ENCODE measurements at regions not wholly inside any gene's neighbourhood (a gene's known extent, or its start where the extent isn't known, plus 50 kb on each side); places are given as distances from the start of the nearest gene placed in this dataset.

DNA sequence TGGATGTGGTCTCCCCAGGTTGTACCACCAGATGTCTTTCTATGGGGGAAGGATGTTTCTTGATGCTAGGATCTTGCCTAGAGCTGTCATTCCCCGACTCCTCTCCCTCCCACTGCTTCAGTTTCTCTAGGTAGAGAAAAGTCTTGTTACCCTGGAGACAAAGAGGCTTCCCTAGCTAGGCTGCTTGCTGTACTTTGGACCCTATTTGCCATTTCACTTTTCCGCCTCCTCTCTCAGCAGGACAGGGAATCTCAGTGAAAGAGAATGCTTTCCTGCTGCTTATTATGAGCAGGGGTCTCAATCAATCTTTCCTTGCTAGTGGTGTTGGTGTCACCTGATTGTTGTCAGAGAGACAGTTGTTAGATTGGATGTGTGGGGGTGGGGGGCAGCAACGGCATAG is 818.8 kb upstream of the GYPC start:
- TF ChIP-seq, protein P1, sequence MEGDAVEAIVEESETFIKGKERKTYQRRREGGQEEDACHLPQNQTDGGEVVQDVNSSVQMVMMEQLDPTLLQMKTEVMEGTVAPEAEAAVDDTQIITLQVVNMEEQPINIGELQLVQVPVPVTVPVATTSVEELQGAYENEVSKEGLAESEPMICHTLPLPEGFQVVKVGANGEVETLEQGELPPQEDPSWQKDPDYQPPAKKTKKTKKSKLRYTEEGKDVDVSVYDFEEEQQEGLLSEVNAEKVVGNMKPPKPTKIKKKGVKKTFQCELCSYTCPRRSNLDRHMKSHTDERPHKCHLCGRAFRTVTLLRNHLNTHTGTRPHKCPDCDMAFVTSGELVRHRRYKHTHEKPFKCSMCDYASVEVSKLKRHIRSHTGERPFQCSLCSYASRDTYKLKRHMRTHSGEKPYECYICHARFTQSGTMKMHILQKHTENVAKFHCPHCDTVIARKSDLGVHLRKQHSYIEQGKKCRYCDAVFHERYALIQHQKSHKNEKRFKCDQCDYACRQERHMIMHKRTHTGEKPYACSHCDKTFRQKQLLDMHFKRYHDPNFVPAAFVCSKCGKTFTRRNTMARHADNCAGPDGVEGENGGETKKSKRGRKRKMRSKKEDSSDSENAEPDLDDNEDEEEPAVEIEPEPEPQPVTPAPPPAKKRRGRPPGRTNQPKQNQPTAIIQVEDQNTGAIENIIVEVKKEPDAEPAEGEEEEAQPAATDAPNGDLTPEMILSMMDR (IDR thresholded peaks at IDR 0.05; ENCODE audit: insufficient read depth, low read depth, low read length, missing control alignments): no peak
- H3K4me3 ChIP-seq (ENCODE audit: low read depth, low read length): no peak overlapping the region
- DNase-seq (ENCODE audit: low read depth): no peak

DNA sequence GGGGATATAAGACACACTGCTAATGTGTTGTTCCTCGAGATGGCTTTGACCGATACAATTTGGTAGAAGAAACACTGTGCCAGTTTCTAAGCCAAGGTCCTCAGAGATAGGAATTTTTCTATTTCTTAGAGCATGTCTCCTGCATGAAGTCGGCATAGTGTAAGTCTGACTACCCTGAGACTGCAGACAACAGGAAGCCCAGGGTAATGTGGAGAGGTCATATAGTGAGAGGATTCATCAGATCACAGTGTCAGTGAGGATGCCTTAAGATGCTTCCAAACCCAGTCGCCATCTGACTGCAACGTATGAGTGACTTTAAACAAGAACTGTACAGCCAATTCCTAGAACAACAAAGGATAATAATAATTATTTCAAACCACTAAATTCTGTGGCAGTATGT is 818.3 kb upstream of the GYPC start:
- no peak overlapping the region for H3K4me3 ChIP-seq (ENCODE audit: low read depth, low read length)
- no peak for DNase-seq (ENCODE audit: low read depth)
- TF ChIP-seq, protein P1 (IDR thresholded peaks at IDR 0.05; ENCODE audit: insufficient read depth, low read depth, low read length, missing control alignments): no peak

DNA sequence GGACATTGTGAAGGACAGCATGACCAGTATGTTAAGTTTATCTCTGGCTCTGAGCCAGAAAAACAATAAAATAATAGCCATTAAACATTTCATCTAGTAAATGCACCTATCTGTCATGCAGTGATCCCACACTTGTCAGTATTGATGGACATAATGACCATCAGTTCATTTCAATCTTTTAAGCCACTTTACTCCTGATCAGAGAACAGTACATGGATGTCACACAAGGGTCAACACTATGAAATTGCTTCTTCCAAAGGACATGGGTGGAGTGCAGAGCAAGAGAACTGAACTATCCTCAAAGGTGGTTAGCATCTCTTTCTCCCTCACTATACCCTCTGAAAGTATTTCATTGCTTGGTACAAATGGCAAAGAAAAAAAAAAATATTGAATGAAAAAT is 816.0 kb upstream of the GYPC start:
- no peak overlapping the region for H3K4me3 ChIP-seq (ENCODE audit: low read depth, low read length)
- TF ChIP-seq, protein P1 (IDR thresholded peaks at IDR 0.05; ENCODE audit: insufficient read depth, low read depth, low read length, missing control alignments): no peak
- no peak for DNase-seq (ENCODE audit: low read depth)

DNA sequence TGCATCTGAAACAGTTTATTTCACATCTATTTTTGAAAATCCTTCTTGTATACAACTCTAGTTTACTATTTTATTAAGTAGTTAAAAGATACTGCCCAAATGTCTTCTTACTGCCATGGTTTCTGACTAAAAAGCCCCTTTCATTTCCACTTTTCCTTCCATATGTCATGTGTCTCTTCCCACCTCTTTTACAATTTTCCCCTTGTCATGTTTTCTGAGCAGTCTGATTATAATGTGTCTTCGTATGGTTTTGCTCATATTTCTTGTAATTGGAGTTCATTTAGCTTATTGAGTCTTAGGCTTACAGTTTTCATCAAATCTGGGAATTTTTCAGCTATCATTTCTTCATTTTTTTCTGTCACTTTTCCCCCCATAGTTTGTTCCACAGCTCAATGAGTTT is 813.9 kb upstream of the GYPC start:
- H3K4me3 ChIP-seq (ENCODE audit: low read depth, low read length): no peak overlapping the region
- TF ChIP-seq, protein P1 (IDR thresholded peaks at IDR 0.05; ENCODE audit: insufficient read depth, low read depth, low read length, missing control alignments): no peak
- DNase-seq (ENCODE audit: low read depth): no peak

DNA sequence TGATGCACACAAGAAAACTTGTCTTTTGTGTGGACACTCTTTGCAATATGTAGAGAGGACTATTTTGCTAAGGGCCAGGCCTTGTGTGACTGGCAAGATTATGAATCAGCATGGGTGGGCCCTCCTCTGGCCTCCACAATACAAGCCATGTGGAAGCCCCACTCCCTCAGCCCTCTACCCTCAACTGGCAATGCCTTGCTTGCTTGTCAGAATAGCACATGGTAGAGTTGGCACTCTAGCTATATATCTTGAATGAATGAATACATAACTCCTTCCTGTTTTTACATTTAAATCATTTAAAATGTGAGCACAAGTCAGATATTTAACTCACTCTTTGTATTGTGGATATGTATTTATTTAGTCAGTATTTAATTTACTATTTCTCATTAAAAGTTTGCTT is 805.4 kb upstream of the GYPC start:
- no peak for DNase-seq (ENCODE audit: low read depth)
- TF ChIP-seq, protein P1 (IDR thresholded peaks at IDR 0.05; ENCODE audit: insufficient read depth, low read depth, low read length, missing control alignments): no peak

DNA sequence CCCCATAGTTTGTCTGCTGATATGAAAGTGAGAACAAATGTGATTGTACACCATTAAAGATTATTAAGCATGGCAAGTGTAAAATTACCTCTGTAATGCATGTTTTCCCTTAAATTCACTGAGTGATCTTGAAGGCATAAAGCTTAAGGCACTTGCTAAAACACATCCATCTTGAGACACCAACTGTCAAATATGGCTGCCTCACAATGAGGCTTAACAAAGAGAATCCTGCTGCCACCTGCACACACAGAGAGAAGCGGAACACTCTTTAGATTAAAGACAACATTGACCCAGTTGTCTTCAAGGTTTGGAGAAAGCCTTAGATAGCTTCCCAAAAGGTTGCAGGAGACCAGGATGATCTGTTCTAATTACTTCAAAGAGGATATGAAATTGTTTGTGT is 803.6 kb upstream of the GYPC start:
- DNase-seq (ENCODE audit: low read depth): no peak
- TF ChIP-seq, protein P1 (IDR thresholded peaks at IDR 0.05; ENCODE audit: insufficient read depth, low read depth, low read length, missing control alignments): no peak
- no peak overlapping the region for H3K4me3 ChIP-seq (ENCODE audit: low read depth, low read length)

More for the DNA sequence above, 805.4 kb upstream of the GYPC start:
- no peak overlapping the region for H3K4me3 ChIP-seq (ENCODE audit: low read depth, low read length)

DNA sequence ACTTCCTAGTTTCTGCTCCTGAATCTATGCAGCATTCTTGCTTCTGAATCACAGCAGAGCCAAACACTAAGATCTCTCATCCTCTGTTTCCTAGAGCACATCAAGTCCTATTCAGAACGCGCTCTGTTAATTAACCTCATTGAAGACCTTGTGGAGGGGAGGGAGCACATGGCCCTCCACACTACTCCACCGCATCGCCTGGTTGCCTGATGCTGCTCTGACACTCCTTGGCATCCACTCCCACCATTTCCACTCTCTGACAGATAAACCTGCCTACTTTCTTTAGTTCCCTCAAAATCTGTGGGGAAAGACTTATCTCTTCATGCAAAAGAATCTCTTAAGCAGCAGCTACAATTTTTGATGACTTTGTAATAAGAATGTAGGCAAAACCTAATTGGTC is 802.3 kb upstream of the GYPC start:
- no peak for DNase-seq (ENCODE audit: low read depth)
- H3K4me3 ChIP-seq (ENCODE audit: low read depth, low read length): no peak overlapping the region
- TF ChIP-seq, protein P1 (IDR thresholded peaks at IDR 0.05; ENCODE audit: insufficient read depth, low read depth, low read length, missing control alignments): no peak

Measured in GM12865 (cell line).